Epithelial cell of proximal tubule (primary cell): ENCODE measurements at regions not wholly inside any gene's neighbourhood (a gene's known extent, or its start where the extent isn't known, plus 50 kb on each side); places are given as distances from the start of the nearest gene placed in this dataset.

Experiments used
- DNase-seq: peaks from one replicate; pipeline ENCODE4 v3.0.0-alpha.2; 2011; ENCODE audit warnings: low read depth
- H3K4me3 ChIP-seq: 2 replicates; pipeline ENCODE4 v1.5.1; 2011; ENCODE audit warnings: low read depth, mild to moderate bottlenecking, low read length
- CTCF ChIP-seq: conservative IDR thresholded peaks from 2 replicates; pipeline ENCODE4 v1.5.1; 2012; ENCODE audit warnings: low read depth, mild to moderate bottlenecking, low read length

- no peak overlapping the region for H3K4me3 ChIP-seq
- no peak for DNase-seq
- TF ChIP-seq CTCF: no peak
Measured at GRCh38 chr9:7859701-7860334, 60.2 kb upstream of the DMAC1 start.

GRCh38 chr9:7858166-7858565, 58.6 kb upstream of the DMAC1 start:
- TF ChIP-seq CTCF: no peak
- no peak overlapping the region for H3K4me3 ChIP-seq
- DNase-seq: no peak

GRCh38 chr9:7854763-7855162, 55.2 kb upstream of the DMAC1 start:
- no peak for DNase-seq
- TF ChIP-seq CTCF: no peak
- H3K4me3 ChIP-seq: no peak overlapping the region
